ENCODE measurements at regions not wholly inside any gene's neighbourhood (a gene's known extent, or its start where the extent isn't known, plus 50 kb on each side); places are given as distances from the start of the nearest gene placed in this dataset.

DNA sequence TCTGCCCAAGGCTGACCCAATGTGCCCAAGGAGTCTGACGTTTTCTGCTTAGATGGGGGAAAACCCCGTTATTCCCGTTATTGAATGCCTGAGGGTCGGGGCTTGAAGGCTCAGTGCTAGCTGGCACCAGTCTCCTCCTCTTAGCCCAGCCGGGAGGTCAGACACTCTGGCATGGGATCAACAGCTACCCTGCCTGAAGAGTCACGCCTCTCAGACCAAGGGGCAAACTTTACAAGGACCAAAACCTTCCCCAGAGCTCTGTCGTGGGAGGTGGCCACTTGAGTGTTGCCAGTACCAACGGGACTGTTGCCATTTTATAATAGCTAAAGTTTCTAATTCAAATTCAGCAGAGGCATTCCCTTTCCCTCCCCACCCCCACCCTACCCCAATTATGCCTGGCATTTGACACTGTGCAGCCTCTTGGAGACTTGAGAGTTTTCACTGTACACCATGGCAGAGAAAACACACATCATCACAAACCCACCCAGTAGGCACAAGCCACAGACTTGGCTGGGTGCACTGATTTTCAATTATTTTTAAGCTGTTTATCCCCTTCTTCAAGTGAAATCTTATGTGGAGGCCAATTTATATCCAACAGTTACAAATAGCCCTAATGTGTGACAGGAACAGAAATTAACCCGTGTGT lies 137.5 kb upstream of the SYT13 start:
- H3K27me3 ChIP-seq (ENCODE audit: insufficient read depth, low read length, poor library complexity, severe bottlenecking), result no peaks in the 10 kb centered on the region
- H3K4me1 ChIP-seq (ENCODE audit: insufficient read depth, low read length, poor library complexity, severe bottlenecking), result no peaks in the 10 kb centered on the region

GRCh38 chr11:45423036-45423435 lies 136.9 kb upstream of the SYT13 start:
- no peaks in the 10 kb centered on the region for H3K27me3 ChIP-seq (ENCODE audit: insufficient read depth, low read length, poor library complexity, severe bottlenecking)
- H3K4me2 ChIP-seq (ENCODE audit: low read depth, low read length, poor library complexity, severe bottlenecking), result no peak overlapping the region
- H3K4me1 ChIP-seq (ENCODE audit: insufficient read depth, low read length, poor library complexity, severe bottlenecking), result no peaks in the 10 kb centered on the region
- H4K20me1 ChIP-seq (ENCODE audit: insufficient read depth, low read length, poor library complexity, severe bottlenecking), result no peaks in the 10 kb centered on the region
- no peak overlapping the region for H3K4me3 ChIP-seq (ENCODE audit: low read length, poor library complexity, severe bottlenecking)
- H3K9ac ChIP-seq (ENCODE audit: low read depth, low read length, poor library complexity, severe bottlenecking), result no peak overlapping the region
- no peaks in the 10 kb centered on the region for H3F3A ChIP-seq (ENCODE audit: low read depth)
- H3K36me3 ChIP-seq (ENCODE audit: insufficient read depth, low read length), result no peaks in the 10 kb centered on the region
- H2AFZ ChIP-seq (ENCODE audit: low read length), result no peak overlapping the region
- H3K9me3 ChIP-seq (ENCODE audit: insufficient read depth, low read depth, low read length), result no peaks in the 10 kb centered on the region
- no peaks in the 10 kb centered on the region for H3K79me2 ChIP-seq (ENCODE audit: insufficient read depth, low read length)
- no peak for TF ChIP-seq CTCF (conservative IDR thresholded peaks at IDR 0.05; ENCODE audit: low read length)
- H3K9me2 ChIP-seq (replicated peaks; ENCODE audit: low read depth, low read length), result no peaks in the 10 kb centered on the region

More for the DNA sequence above, 137.5 kb upstream of the SYT13 start:
- H3K9me3 ChIP-seq (ENCODE audit: insufficient read depth, low read depth, low read length), result no peaks in the 10 kb centered on the region
- no peaks in the 10 kb centered on the region for H3K36me3 ChIP-seq (ENCODE audit: insufficient read depth, low read length)
- no peak for TF ChIP-seq EZH2phosphoT487 (IDR thresholded peaks at IDR 0.05; ENCODE audit: borderline replicate concordance)
- TF ChIP-seq CTCF (conservative IDR thresholded peaks at IDR 0.05; ENCODE audit: low read length), result no peak
- H2AFZ ChIP-seq (ENCODE audit: low read length), result no peak overlapping the region
- no peaks in the 10 kb centered on the region for H3F3A ChIP-seq (ENCODE audit: low read depth)
- no peak overlapping the region for H3K4me3 ChIP-seq (ENCODE audit: low read length, poor library complexity, severe bottlenecking)
- H4K20me1 ChIP-seq (ENCODE audit: insufficient read depth, low read length, poor library complexity, severe bottlenecking), result no peaks in the 10 kb centered on the region
- no peaks in the 10 kb centered on the region for H3K79me2 ChIP-seq (ENCODE audit: insufficient read depth, low read length)
- H3K9me2 ChIP-seq (replicated peaks; ENCODE audit: low read depth, low read length), result no peaks in the 10 kb centered on the region
- no peak overlapping the region for H3K4me2 ChIP-seq (ENCODE audit: low read depth, low read length, poor library complexity, severe bottlenecking)
- no peak overlapping the region for H3K9ac ChIP-seq (ENCODE audit: low read depth, low read length, poor library complexity, severe bottlenecking)

GRCh38 chr11:45414088-45414487 lies 127.9 kb upstream of the SYT13 start:
- Histone ChIP-seq H3K79me2 (ENCODE audit: insufficient read depth, low read length) (no peaks in the 10 kb centered on the region), H3K4me1 (ENCODE audit: insufficient read depth, low read length, poor library complexity, severe bottlenecking) (no peaks in the 10 kb centered on the region), H3K9me3 (ENCODE audit: insufficient read depth, low read depth, low read length) (no peaks in the 10 kb centered on the region), H4K20me1 (ENCODE audit: insufficient read depth, low read length, poor library complexity, severe bottlenecking) (no peaks in the 10 kb centered on the region), H3K36me3 (ENCODE audit: insufficient read depth, low read length) (no peaks in the 10 kb centered on the region), H3K4me3 (ENCODE audit: low read length, poor library complexity, severe bottlenecking) (no peak overlapping the region), H3F3A (ENCODE audit: low read depth) (no peaks in the 10 kb centered on the region), H3K27me3 (ENCODE audit: insufficient read depth, low read length, poor library complexity, severe bottlenecking) (no peaks in the 10 kb centered on the region), H3K9me2 (replicated peaks; ENCODE audit: low read depth, low read length) (no peaks in the 10 kb centered on the region), H3K4me2 (ENCODE audit: low read depth, low read length, poor library complexity, severe bottlenecking) (no peak overlapping the region), H3K9ac (ENCODE audit: low read depth, low read length, poor library complexity, severe bottlenecking) (no peak overlapping the region), H2AFZ (ENCODE audit: low read length) (no peak overlapping the region)
- no peak for TF ChIP-seq EZH2phosphoT487 (IDR thresholded peaks at IDR 0.05; ENCODE audit: borderline replicate concordance)
- TF ChIP-seq CTCF (conservative IDR thresholded peaks at IDR 0.05; ENCODE audit: low read length), result no peak

Measured in Loucy (cell line).